H9 (cell line): ENCODE measurements at regions not wholly inside any gene's neighbourhood (a gene's known extent, or its start where the extent isn't known, plus 50 kb on each side); places are given as distances from the start of the nearest gene placed in this dataset.

ENCODE experiments used
- DNase-seq: peaks from one replicate; pipeline ENCODE4 v3.0.0-alpha.2; 2017
- H2AFZ ChIP-seq: one replicate; pipeline ENCODE4 v1.6.1; 2013; ENCODE audit warnings: mild to moderate bottlenecking, low read length, control low read depth, moderate library complexity
- H2AK5ac ChIP-seq: 2 replicates; pipeline ENCODE4 v1.6.1; 2013; ENCODE audit warnings: low read length, control low read depth, mixed read lengths; ENCODE audit not compliant: insufficient read length
- H2BK120ac ChIP-seq: one replicate; pipeline ENCODE4 v1.6.1; 2013; ENCODE audit warnings: low read depth, mild to moderate bottlenecking, low read length, control low read depth, inconsistent platforms; ENCODE audit not compliant: poor library complexity, severe bottlenecking
- H2BK12ac ChIP-seq: 2 replicates; pipeline ENCODE4 v1.6.1; 2013; ENCODE audit warnings: low read length, control low read depth, mixed read lengths, low read depth; ENCODE audit not compliant: insufficient read length
- H2BK15ac ChIP-seq: 2 replicates; pipeline ENCODE4 v1.6.1; 2013; ENCODE audit warnings: low read depth, low read length, control low read depth
- H2BK20ac ChIP-seq: one replicate; pipeline ENCODE4 v1.6.1; 2013; ENCODE audit warnings: low read depth, mild to moderate bottlenecking, low read length, control low read depth, inconsistent platforms; ENCODE audit not compliant: poor library complexity, severe bottlenecking
- H2BK5ac ChIP-seq: 2 replicates; pipeline ENCODE4 v1.6.1; 2013; ENCODE audit warnings: low read length, control low read depth, mixed read lengths; ENCODE audit not compliant: insufficient read length
- H3K14ac ChIP-seq: 2 replicates; pipeline ENCODE4 v1.6.1; 2013; ENCODE audit warnings: low read length, control low read depth; ENCODE audit not compliant: insufficient read depth
- H3K18ac ChIP-seq: 2 replicates; pipeline ENCODE4 v1.6.1; 2013; ENCODE audit warnings: low read depth, mild to moderate bottlenecking, mixed read lengths, low read length, control low read depth; ENCODE audit not compliant: insufficient read length
- H3K23ac ChIP-seq: 2 replicates; pipeline ENCODE4 v1.6.1; 2013; ENCODE audit warnings: low read length, control low read depth, mixed read lengths, low read depth; ENCODE audit not compliant: insufficient read length
- H3K23me2 ChIP-seq: 2 replicates; pipeline ENCODE4 v1.6.1; 2013; ENCODE audit warnings: low read depth, mild to moderate bottlenecking, mixed read lengths, low read length, control low read depth; ENCODE audit not compliant: insufficient read length, poor library complexity, severe bottlenecking
- H3K27ac ChIP-seq: 2 replicates; pipeline ENCODE4 v1.5.1; 2013; ENCODE audit warnings: low read length, control low read depth, mixed read lengths, low read depth; ENCODE audit not compliant: insufficient read length
- H3K27me3 ChIP-seq: 2 replicates; pipeline ENCODE4 v1.6.1; 2013; ENCODE audit warnings: low read length, control low read depth, inconsistent platforms; ENCODE audit not compliant: insufficient read depth
- H3K4ac ChIP-seq: 2 replicates; pipeline ENCODE4 v1.6.1; 2013; ENCODE audit warnings: low read depth, mild to moderate bottlenecking, control low read depth, inconsistent platforms, low read length, moderate library complexity
- H3K4me1 ChIP-seq: 2 replicates; pipeline ENCODE4 v1.6.1; 2013; ENCODE audit warnings: low read length, control low read depth, inconsistent platforms; ENCODE audit not compliant: insufficient read depth
- H3K4me2 ChIP-seq: 2 replicates; pipeline ENCODE4 v1.6.1; 2013; ENCODE audit warnings: low read length, control low read depth, mixed read lengths; ENCODE audit not compliant: insufficient read length, insufficient read depth
- H3K56ac ChIP-seq: 2 replicates; pipeline ENCODE4 v1.6.1; 2013; ENCODE audit warnings: low read depth, mild to moderate bottlenecking, mixed read lengths, low read length, control low read depth; ENCODE audit not compliant: insufficient read length
- H3K79me1 ChIP-seq: 2 replicates; pipeline ENCODE4 v1.6.1; 2013; ENCODE audit warnings: low read depth, mild to moderate bottlenecking, moderate library complexity, low read length, control low read depth, inconsistent platforms; ENCODE audit not compliant: insufficient read depth, poor library complexity, severe bottlenecking
- H3K79me2 ChIP-seq: 2 replicates; pipeline ENCODE4 v1.6.1; 2013; ENCODE audit warnings: low read length, control low read depth, inconsistent platforms; ENCODE audit not compliant: insufficient read depth
- H3K9ac ChIP-seq: 2 replicates; pipeline ENCODE4 v1.6.1; 2013; ENCODE audit warnings: low read length, control low read depth, mixed read lengths; ENCODE audit not compliant: insufficient read length; ENCODE audit errors: extremely low read depth
- H3K9me3 ChIP-seq: one replicate; pipeline ENCODE4 v1.6.1; 2013; ENCODE audit warnings: low read depth, low read length, inconsistent platforms; ENCODE audit not compliant: control insufficient read depth
- H3T11ph ChIP-seq: one replicate; pipeline ENCODE4 v1.6.1; 2013; ENCODE audit warnings: mild to moderate bottlenecking, low read length, control low read depth, inconsistent platforms
- H4K20me1 ChIP-seq: one replicate; pipeline ENCODE4 v1.6.1; 2013; ENCODE audit not compliant: control insufficient read depth, insufficient read length, insufficient read depth
- H4K5ac ChIP-seq: 2 replicates; pipeline ENCODE4 v1.6.1; 2013; ENCODE audit warnings: low read depth, mild to moderate bottlenecking, mixed read lengths, low read length, control low read depth; ENCODE audit not compliant: insufficient read length
- H4K8ac ChIP-seq: replicated peaks from 2 replicates; pipeline ENCODE4 v1.6.1; 2013; ENCODE audit warnings: low read length, control low read depth, mixed read lengths, low read depth; ENCODE audit not compliant: insufficient read length
- H4K91ac ChIP-seq: 2 replicates; pipeline ENCODE4 v1.6.1; 2013; ENCODE audit warnings: low read depth, mild to moderate bottlenecking, moderate library complexity, mixed read lengths, low read length, control low read depth; ENCODE audit not compliant: insufficient read length
- H3K27ac Mint-ChIP-seq, 3 experiments: 2 replicates in 2 of 3; 3 replicates in 1 of 3; pipeline ENCODE4 v1.8.0; 2020 to 2021; ENCODE audit warnings: mixed read lengths in 3 of 3, mild to moderate bottlenecking in 1 of 3, moderate library complexity in 1 of 3
- H3K27me3 Mint-ChIP-seq: 2 replicates; pipeline ENCODE4 v1.8.0; 2021; ENCODE audit warnings: low read depth, mild to moderate bottlenecking, moderate library complexity, mixed read lengths
- H3K36me3 Mint-ChIP-seq, 3 experiments: 2 replicates in 2 of 3; 3 replicates in 1 of 3; pipeline ENCODE4 v1.8.0; 2020 to 2021; ENCODE audit warnings: low read depth in 3 of 3, mixed read lengths in 3 of 3; ENCODE audit not compliant: insufficient read depth in 1 of 3
- H3K4me1 Mint-ChIP-seq, 2 experiments: 2 replicates each; pipeline ENCODE4 v1.8.0; 2020; ENCODE audit warnings: mixed read lengths in 2 of 2
- H3K4me3 Mint-ChIP-seq, 2 experiments: 2 replicates in 1 of 2; 3 replicates in 1 of 2; pipeline ENCODE4 v1.8.0; 2020 to 2021; ENCODE audit warnings: mild to moderate bottlenecking in 2 of 2, mixed read lengths in 2 of 2, moderate library complexity in 1 of 2
- H3K9me3 Mint-ChIP-seq, 2 experiments: 2 replicates in 1 of 2; 3 replicates in 1 of 2; pipeline ENCODE4 v1.8.0; 2020; ENCODE audit warnings: mild to moderate bottlenecking in 2 of 2, mixed read lengths in 2 of 2, moderate library complexity in 1 of 2
- CTCF ChIP-seq: fragments of 200-600 bp; sonication (generic); conservative IDR thresholded peaks from 3 replicates; pipeline ENCODE4 v1.8.0; 2021; ENCODE audit warnings: antibody characterized with exemption, mild to moderate bottlenecking
- WGBS: extraction: QIAGEN DNeasy Blood & Tissue Kit; methylation state at CpG from one replicate; pipeline ENCODE4 v1.1.7; 2013; ENCODE audit warnings: missing lambda C conversion rate, low lambda C conversion rate, mixed read lengths; ENCODE audit not compliant: insufficient read length; ENCODE audit errors: extremely low coverage; 5-methylcytosine and 5-hydroxymethylcytosine counted together

GRCh38 chr4:175451238-175451965, 360.7 kb downstream of the GPM6A start:
- no peak overlapping the region for H2BK5ac ChIP-seq
- H3K4me1 ChIP-seq: no peaks in the 10 kb centered on the region
- no peak overlapping the region for H3K23ac ChIP-seq
- H3K9ac ChIP-seq: no peak overlapping the region
- no CpG with 5 or more reads among the region's 8 CpGs for WGBS
- no peak for TF ChIP-seq CTCF
- no peak overlapping the region for H2AK5ac ChIP-seq
- H4K5ac ChIP-seq: no peak overlapping the region
- H3K18ac ChIP-seq: no peak overlapping the region
- no peak overlapping the region for H3K56ac ChIP-seq
- no peak overlapping the region for H3K4ac ChIP-seq
- no peak overlapping the region for H2BK120ac ChIP-seq
- H3K27me3 ChIP-seq: no peaks in the 10 kb centered on the region
- H4K8ac ChIP-seq: no peak overlapping the region
- no peak overlapping the region for H3T11ph ChIP-seq
- H4K20me1 ChIP-seq: no peaks in the 10 kb centered on the region
- no peak overlapping the region for H3K4me2 ChIP-seq
- Mint-ChIP-seq H3K36me3 (peaks cover 0 to 10% (median 8%) of the 10 kb centered on the region in 3 experiments; a peak in 6 of 7 replicates), H3K27me3 (peaks cover 3% of the 10 kb centered on the region; the same call in 1 of the 2 replicates), H3K9me3 (peaks cover 14 to 15% of the 10 kb centered on the region in 2 experiments), H3K4me1 (peaks cover 3 to 8% of the 10 kb centered on the region in 2 experiments; a peak in 3 of 4 replicates), H3K4me3 (no peak overlapping the region), H3K27ac (peak overlapping the region in 1 of 3 experiments; percentile 37; a peak in 1 of 7 replicates)
- H2BK15ac ChIP-seq: no peak overlapping the region
- H3K14ac ChIP-seq: no peak overlapping the region
- no peak overlapping the region for H4K91ac ChIP-seq
- no peak for DNase-seq
- no peaks in the 10 kb centered on the region for H3K79me1 ChIP-seq
- no peak overlapping the region for H3K27ac ChIP-seq
- H2BK20ac ChIP-seq: no peak overlapping the region
- H3K79me2 ChIP-seq: no peaks in the 10 kb centered on the region
- H3K9me3 ChIP-seq: peaks cover 5% of the 10 kb centered on the region
- H3K23me2 ChIP-seq: no peaks in the 10 kb centered on the region
- H2BK12ac ChIP-seq: no peak overlapping the region
- no peak overlapping the region for H2AFZ ChIP-seq
